ENCODE measurements at regions not wholly inside any gene's neighbourhood (a gene's known extent, or its start where the extent isn't known, plus 50 kb on each side); places are given as distances from the start of the nearest gene placed in this dataset.
A peak's percentile ranks its signal among the peaks of the same experiment; 100 is the strongest.

DNA sequence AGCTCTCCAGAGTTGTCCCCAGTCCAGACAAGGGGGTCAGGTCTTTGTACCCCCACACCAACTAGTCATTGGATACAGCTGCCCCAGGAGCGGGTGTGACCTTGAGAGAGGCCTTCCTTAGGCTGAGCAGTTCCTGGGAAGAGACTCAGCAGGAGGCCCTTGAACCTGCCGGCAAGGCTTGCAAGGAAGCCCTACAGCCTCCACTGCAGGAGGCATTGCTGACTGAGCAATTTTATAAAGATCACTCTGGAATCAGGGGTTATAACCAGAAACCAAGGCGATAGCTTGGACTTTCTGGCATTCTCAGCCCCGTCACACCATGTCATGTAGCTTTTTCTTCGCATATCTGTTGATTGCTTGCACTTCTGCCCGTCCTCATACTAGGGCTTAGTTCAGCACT lies 291.3 kb upstream of the CRY1 start:
- Histone ChIP-seq H3K79me2 (ENCODE audit: insufficient read depth) (no peaks in the 10 kb centered on the region), H4K20me1 (ENCODE audit: insufficient read depth) (no peaks in the 10 kb centered on the region), H3K9me3 (ENCODE audit: low read depth) (no peaks in the 10 kb centered on the region), H3K4me1 (ENCODE audit: insufficient read depth) (peaks cover 17% of the 10 kb centered on the region), H3F3A (ENCODE audit: insufficient read depth) (peaks cover 7% of the 10 kb centered on the region; the same call in 1 of the 2 replicates), H3K27me3 (replicated peaks; ENCODE audit: insufficient read depth) (no peaks in the 10 kb centered on the region), H3K9me2 (ENCODE audit: insufficient read depth) (no peaks in the 10 kb centered on the region), H3K27ac (no peak overlapping the region), H2AFZ (no peak overlapping the region), H3K36me3 (ENCODE audit: low read depth) (no peaks in the 10 kb centered on the region), H3K4me2 (ENCODE audit: unreplicated experiment) (no peak overlapping the region), H3K9ac (no peak overlapping the region), H3K4me3 (no peak overlapping the region)
- DNase-seq: no peak
- in situ Hi-C loops (cut with MboI): no loop called here
- WGBS, 2 experiments (ENCODE audit: low coverage in 1 of 2, low lambda C conversion rate in 2 of 2, missing lambda C conversion rate in 2 of 2): 82 to 87% methylated on average over 6 of the region's 6 CpGs
- no peak for TF ChIP-seq EZH2 (IDR thresholded peaks at IDR 0.05; ENCODE audit: insufficient read depth, poor library complexity, severe bottlenecking)
- no peak for TF ChIP-seq EZH2phosphoT487 (IDR thresholded peaks at IDR 0.05; ENCODE audit: insufficient read depth, low read depth)

DNA sequence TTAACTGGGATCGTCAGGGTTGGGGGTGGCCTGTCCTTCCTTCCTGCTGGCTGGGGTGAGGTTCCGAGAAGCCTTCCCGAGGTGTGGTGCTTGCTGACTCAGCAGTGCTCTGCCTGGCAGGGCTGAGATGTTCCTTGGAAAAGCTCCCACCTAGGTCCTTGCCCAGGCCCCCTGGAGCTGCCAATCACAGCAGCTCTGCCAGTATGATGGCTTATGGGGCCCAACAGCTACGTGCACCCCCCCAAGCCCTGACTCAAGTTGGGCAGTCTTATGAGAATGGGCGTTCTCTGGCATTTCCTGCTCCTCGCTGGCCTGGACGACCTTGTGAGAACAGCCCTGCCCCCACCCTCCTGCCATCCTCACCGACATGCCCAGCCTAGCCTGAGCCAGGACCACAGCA lies 292.2 kb upstream of the CRY1 start:
- Histone ChIP-seq H4K20me1 (ENCODE audit: insufficient read depth) (no peaks in the 10 kb centered on the region), H3K9me3 (ENCODE audit: low read depth) (no peaks in the 10 kb centered on the region), H3K27ac (no peak overlapping the region), H3K4me1 (ENCODE audit: insufficient read depth) (peaks cover 9% of the 10 kb centered on the region), H3K4me2 (ENCODE audit: unreplicated experiment) (peak overlapping the region; percentile 0), H2AFZ (no peak overlapping the region), H3K36me3 (ENCODE audit: low read depth) (no peaks in the 10 kb centered on the region), H3K27me3 (replicated peaks; ENCODE audit: insufficient read depth) (no peaks in the 10 kb centered on the region), H3K9ac (no peak overlapping the region), H3K4me3 (no peak overlapping the region), H3F3A (ENCODE audit: insufficient read depth) (peaks cover under 1% of the 10 kb centered on the region; the same call in 1 of the 2 replicates), H3K9me2 (ENCODE audit: insufficient read depth) (no peaks in the 10 kb centered on the region), H3K79me2 (ENCODE audit: insufficient read depth) (no peaks in the 10 kb centered on the region)
- no peak for TF ChIP-seq EZH2phosphoT487 (IDR thresholded peaks at IDR 0.05; ENCODE audit: insufficient read depth, low read depth)
- TF ChIP-seq EZH2 (IDR thresholded peaks at IDR 0.05; ENCODE audit: insufficient read depth, poor library complexity, severe bottlenecking): no peak
- 11 to 13% methylated on average over 8 of the region's 8 CpGs for whole genome bisulfite sequencing, 2 experiments (ENCODE audit: low coverage in 1 of 2, low lambda C conversion rate in 2 of 2, missing lambda C conversion rate in 2 of 2)
- in situ Hi-C loops (cut with MboI): no loop called here
- DNase-seq: peak; percentile 42

DNA sequence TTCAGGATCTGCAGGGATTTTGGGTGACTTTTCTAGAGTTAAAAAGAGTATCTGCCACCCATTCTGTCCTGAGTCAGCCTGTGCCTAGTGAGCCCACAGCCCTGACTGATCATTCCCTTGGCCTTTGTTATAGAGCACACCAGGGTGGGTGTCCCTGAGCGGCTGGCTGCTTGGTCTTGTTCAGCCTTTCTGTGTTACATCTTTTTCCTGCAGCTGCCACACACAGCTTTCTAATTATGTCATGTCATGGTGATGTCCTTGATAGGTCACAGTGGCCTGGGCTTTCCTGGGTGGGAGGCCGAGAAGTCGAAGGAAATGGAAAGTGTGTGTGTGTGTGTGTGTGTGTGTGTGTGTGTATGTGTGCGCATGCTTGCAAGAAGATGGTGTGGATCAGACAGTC lies 293.2 kb upstream of the CRY1 start:
- Histone ChIP-seq H3K27me3 (replicated peaks; ENCODE audit: insufficient read depth) (no peaks in the 10 kb centered on the region), H3K9ac (no peak overlapping the region), H2AFZ (no peak overlapping the region), H3K4me3 (no peak overlapping the region), H3K9me2 (ENCODE audit: insufficient read depth) (no peaks in the 10 kb centered on the region), H3K9me3 (ENCODE audit: low read depth) (no peaks in the 10 kb centered on the region), H3K4me2 (ENCODE audit: unreplicated experiment) (no peak overlapping the region), H3K27ac (no peak overlapping the region), H3K4me1 (ENCODE audit: insufficient read depth) (peaks cover 8% of the 10 kb centered on the region), H4K20me1 (ENCODE audit: insufficient read depth) (no peaks in the 10 kb centered on the region), H3K79me2 (ENCODE audit: insufficient read depth) (no peaks in the 10 kb centered on the region), H3F3A (ENCODE audit: insufficient read depth) (no peaks in the 10 kb centered on the region), H3K36me3 (ENCODE audit: low read depth) (no peaks in the 10 kb centered on the region)
- 96 to 100% methylated on average over 4 of the region's 4 CpGs for WGBS, 2 experiments (ENCODE audit: low coverage in 1 of 2, low lambda C conversion rate in 2 of 2, missing lambda C conversion rate in 2 of 2)
- TF ChIP-seq EZH2 (IDR thresholded peaks at IDR 0.05; ENCODE audit: insufficient read depth, poor library complexity, severe bottlenecking): no peak
- no peak for TF ChIP-seq EZH2phosphoT487 (IDR thresholded peaks at IDR 0.05; ENCODE audit: insufficient read depth, low read depth)
- DNase-seq: no peak
- in situ Hi-C loops (cut with MboI): no loop called here

DNA sequence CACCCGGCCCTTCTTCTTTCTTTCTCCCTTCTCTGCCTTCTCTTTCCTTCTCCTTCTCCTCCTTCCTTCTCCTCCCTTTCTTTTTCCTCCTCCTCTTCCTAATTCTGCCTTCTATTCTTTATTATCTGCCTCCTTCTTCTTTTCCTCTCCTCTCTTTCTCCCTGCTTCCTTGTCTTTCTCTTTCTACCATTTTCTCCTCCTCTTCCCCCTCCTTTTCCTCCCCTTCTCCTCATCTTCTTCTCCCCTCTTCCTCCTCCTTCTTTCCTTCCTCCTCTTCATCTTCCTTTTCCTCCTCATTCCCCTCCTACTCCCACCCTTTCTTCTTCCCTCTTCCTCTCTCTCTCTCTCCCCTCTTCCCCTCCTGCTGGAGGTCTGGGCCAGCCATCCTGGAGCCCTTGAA lies 294.9 kb upstream of the CRY1 start:
- H3K27me3 ChIP-seq (replicated peaks; ENCODE audit: insufficient read depth): no peaks in the 10 kb centered on the region
- H3K9ac ChIP-seq: no peak overlapping the region
- DNase-seq: no peak
- H3K4me2 ChIP-seq (ENCODE audit: unreplicated experiment): no peak overlapping the region
- no peaks in the 10 kb centered on the region for H3K36me3 ChIP-seq (ENCODE audit: low read depth)
- H3F3A ChIP-seq (ENCODE audit: insufficient read depth): no peaks in the 10 kb centered on the region
- no peaks in the 10 kb centered on the region for H3K9me2 ChIP-seq (ENCODE audit: insufficient read depth)
- no peaks in the 10 kb centered on the region for H4K20me1 ChIP-seq (ENCODE audit: insufficient read depth)
- H3K4me3 ChIP-seq: no peak overlapping the region
- peaks cover 8% of the 10 kb centered on the region for H3K4me1 ChIP-seq (ENCODE audit: insufficient read depth)
- no peak overlapping the region for H3K27ac ChIP-seq
- TF ChIP-seq EZH2phosphoT487 (IDR thresholded peaks at IDR 0.05; ENCODE audit: insufficient read depth, low read depth): no peak
- no peak for TF ChIP-seq EZH2 (IDR thresholded peaks at IDR 0.05; ENCODE audit: insufficient read depth, poor library complexity, severe bottlenecking)
- H2AFZ ChIP-seq: no peak overlapping the region
- in situ Hi-C loops (cut with MboI): no loop called here
- no peaks in the 10 kb centered on the region for H3K79me2 ChIP-seq (ENCODE audit: insufficient read depth)
- WGBS, 2 experiments (ENCODE audit: low coverage in 1 of 2, low lambda C conversion rate in 2 of 2, missing lambda C conversion rate in 2 of 2): 88 to 100% methylated on average over 1 of the region's 1 CpG
- no peaks in the 10 kb centered on the region for H3K9me3 ChIP-seq (ENCODE audit: low read depth)

DNA sequence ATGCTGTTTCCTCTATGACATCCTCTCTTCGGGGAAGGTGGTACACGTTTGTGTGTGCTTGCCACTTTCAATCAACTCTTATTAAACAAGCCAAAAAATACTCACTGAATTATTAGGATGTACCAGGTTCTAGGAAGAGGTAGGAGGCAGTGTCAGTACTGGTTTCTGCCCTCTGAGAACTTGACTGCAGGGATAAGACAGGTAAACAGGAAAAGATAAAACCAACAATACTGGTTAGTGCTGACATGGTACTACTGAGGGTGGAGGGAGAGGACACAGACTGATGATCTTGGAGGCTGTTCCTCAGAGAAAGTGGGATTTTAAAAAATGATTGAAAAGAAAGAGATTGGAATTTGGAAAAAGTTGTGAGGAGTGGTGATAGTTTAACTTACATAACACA lies 295.2 kb upstream of the PWP1 start:
- DNase-seq: no peak
- Histone ChIP-seq H3K79me2 (ENCODE audit: insufficient read depth) (no peaks in the 10 kb centered on the region), H3K4me1 (ENCODE audit: insufficient read depth) (peaks cover 6% of the 10 kb centered on the region), H3K27ac (no peak overlapping the region), H3K4me3 (no peak overlapping the region), H2AFZ (no peak overlapping the region), H3F3A (ENCODE audit: insufficient read depth) (no peaks in the 10 kb centered on the region), H3K9ac (no peak overlapping the region), H4K20me1 (ENCODE audit: insufficient read depth) (no peaks in the 10 kb centered on the region), H3K9me2 (ENCODE audit: insufficient read depth) (no peaks in the 10 kb centered on the region), H3K4me2 (ENCODE audit: unreplicated experiment) (no peak overlapping the region), H3K27me3 (replicated peaks; ENCODE audit: insufficient read depth) (no peaks in the 10 kb centered on the region), H3K36me3 (ENCODE audit: low read depth) (no peaks in the 10 kb centered on the region), H3K9me3 (ENCODE audit: low read depth) (no peaks in the 10 kb centered on the region)
- WGBS, 2 experiments (ENCODE audit: low coverage in 1 of 2, low lambda C conversion rate in 2 of 2, missing lambda C conversion rate in 2 of 2): 61 to 69% methylated on average over 2 of the region's 2 CpGs
- in situ Hi-C loops (cut with MboI): no loop called here
- TF ChIP-seq EZH2 (IDR thresholded peaks at IDR 0.05; ENCODE audit: insufficient read depth, poor library complexity, severe bottlenecking) (no peak), EZH2phosphoT487 (IDR thresholded peaks at IDR 0.05; ENCODE audit: insufficient read depth, low read depth) (no peak)

Measured in GM23248 (cell line).